CD4-positive, alpha-beta T cell treated with Interleukin-17A for 1 hour (primary cell): ENCODE measurements at regions not wholly inside any gene's neighbourhood (a gene's known extent, or its start where the extent isn't known, plus 50 kb on each side); places are given as distances from the start of the nearest gene placed in this dataset.
"Not testable (repeated sequence)": the region's sequence is repeated elsewhere in the genome, so short reads cannot be mapped to it uniquely, and the experiment has no call there.

ENCODE experiments used
- DNase-seq: peaks from one replicate; pipeline ENCODE4 v3.0.0-alpha.2; 2020

GRCh38 chr2:11998218-11998617 is 251.8 kb downstream of the LPIN1 start:
- peak; percentile 6 for DNase-seq

- no peak for DNase-seq
Measured at GRCh38 chr2:11998626-11999378, 252.4 kb downstream of the LPIN1 start.

- DNase-seq: no peak
Measured at GRCh38 chr2:12001621-12002020, 255.2 kb downstream of the LPIN1 start.

GRCh38 chr2:12002215-12002614 is 255.8 kb downstream of the LPIN1 start:
- DNase-seq: no peak

- DNase-seq: no peak
Measured at GRCh38 chr2:12004713-12005112, 258.3 kb downstream of the LPIN1 start.

GRCh38 chr2:12005886-12006681 is 259.7 kb downstream of the LPIN1 start:
- DNase-seq: peak; percentile 80

GRCh38 chr2:12006850-12007249 is 260.4 kb downstream of the LPIN1 start:
- DNase-seq: no peak

- DNase-seq: no peak
Measured at GRCh38 chr2:12007282-12007681, 260.9 kb downstream of the LPIN1 start.

GRCh38 chr2:12008425-12009061 is 262.1 kb downstream of the LPIN1 start:
- no peak for DNase-seq

GRCh38 chr2:12009323-12009905 is 263.0 kb downstream of the LPIN1 start:
- DNase-seq: no peak

GRCh38 chr2:12010059-12010458 is 263.6 kb downstream of the LPIN1 start:
- DNase-seq: no peak

- DNase-seq: no peak
Measured at GRCh38 chr2:12010779-12011178, 264.3 kb downstream of the LPIN1 start.

- peak; percentile 21 for DNase-seq
Measured at GRCh38 chr2:12014088-12014960, 267.9 kb downstream of the LPIN1 start.

- DNase-seq: no peak
Measured at GRCh38 chr2:12017499-12018157, 271.2 kb downstream of the LPIN1 start.

GRCh38 chr2:12018726-12019125 is 272.3 kb downstream of the LPIN1 start:
- not testable (repeated sequence) for DNase-seq

GRCh38 chr2:12020833-12021469 is 274.5 kb downstream of the LPIN1 start:
- no peak for DNase-seq

- not testable (repeated sequence) for DNase-seq
Measured at GRCh38 chr2:12024197-12024907, 277.9 kb downstream of the LPIN1 start.

- DNase-seq: no peak
Measured at GRCh38 chr2:12027136-12027535, 280.7 kb downstream of the LPIN1 start.

GRCh38 chr2:12031866-12032265 is 285.4 kb downstream of the LPIN1 start:
- DNase-seq: no peak

- DNase-seq: no peak
Measured at GRCh38 chr2:12032398-12032797, 286.0 kb downstream of the LPIN1 start.

GRCh38 chr2:12032975-12033374 is 286.5 kb downstream of the LPIN1 start:
- DNase-seq: no peak
